ENCODE measurements at regions not wholly inside any gene's neighbourhood (a gene's known extent, or its start where the extent isn't known, plus 50 kb on each side); places are given as distances from the start of the nearest gene placed in this dataset.

DNA sequence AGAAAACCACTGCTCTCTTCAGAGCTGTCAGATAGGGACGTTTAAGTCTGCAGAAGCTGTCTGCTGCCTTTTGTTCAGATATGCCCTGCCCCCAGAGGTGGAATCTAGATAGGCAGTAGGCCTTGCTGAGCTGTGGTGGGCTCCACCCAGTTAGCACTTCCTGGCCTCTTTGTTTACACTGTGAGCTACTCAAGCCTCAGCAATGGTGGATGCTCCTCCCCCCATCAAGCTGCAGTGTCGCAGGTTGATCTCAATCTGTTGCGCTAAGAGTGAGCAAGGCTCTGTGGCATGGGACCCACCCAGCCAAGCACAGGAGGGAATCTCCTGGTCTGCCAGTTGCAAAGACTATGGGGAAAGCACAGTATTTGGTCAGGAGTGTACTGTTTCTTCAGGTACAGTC is 59.2 kb upstream of the ZNF641 start:
- peak; percentile 92 for DNase-seq

DNA sequence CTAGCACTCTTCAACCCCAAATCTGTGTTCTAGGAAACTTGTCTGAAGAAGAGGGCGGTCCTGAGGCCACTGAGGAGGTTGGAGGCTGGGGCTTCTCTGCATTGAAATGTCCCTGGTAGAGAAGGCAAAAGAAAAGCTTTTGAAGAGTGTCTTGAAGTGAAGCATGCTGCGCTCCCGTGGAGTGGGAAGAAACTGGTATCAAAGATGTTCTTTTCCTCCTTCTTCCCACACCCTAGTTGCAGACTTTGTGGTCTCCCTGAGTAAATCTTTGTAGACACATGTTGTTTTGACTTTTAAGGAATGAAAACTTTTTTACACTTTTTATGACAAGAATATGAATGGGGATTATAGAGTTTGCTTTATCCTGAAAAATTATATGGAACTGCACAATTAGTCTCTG is 59.0 kb upstream of the ANP32D start:
- no peak for DNase-seq

DNA sequence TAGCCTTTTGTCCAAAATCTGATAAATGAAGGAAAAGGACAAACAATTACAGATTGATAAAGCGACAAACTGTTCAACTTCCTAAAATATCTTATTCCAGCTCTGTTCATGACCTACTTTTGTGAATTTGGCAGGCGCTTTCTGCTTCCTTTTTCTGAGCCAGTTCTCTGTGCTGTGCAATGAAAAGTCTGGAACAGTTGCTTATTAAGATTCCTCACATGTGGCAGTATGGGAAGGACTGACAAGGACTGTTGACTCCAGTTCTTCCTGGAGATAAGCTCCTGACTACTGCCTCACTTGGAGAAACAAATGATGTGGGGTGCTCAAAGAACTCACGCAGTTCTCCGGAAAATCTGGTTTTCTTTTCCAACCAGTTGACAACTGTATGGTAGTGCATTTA is 58.3 kb upstream of the ANP32D start:
- no peak for DNase-seq

DNA sequence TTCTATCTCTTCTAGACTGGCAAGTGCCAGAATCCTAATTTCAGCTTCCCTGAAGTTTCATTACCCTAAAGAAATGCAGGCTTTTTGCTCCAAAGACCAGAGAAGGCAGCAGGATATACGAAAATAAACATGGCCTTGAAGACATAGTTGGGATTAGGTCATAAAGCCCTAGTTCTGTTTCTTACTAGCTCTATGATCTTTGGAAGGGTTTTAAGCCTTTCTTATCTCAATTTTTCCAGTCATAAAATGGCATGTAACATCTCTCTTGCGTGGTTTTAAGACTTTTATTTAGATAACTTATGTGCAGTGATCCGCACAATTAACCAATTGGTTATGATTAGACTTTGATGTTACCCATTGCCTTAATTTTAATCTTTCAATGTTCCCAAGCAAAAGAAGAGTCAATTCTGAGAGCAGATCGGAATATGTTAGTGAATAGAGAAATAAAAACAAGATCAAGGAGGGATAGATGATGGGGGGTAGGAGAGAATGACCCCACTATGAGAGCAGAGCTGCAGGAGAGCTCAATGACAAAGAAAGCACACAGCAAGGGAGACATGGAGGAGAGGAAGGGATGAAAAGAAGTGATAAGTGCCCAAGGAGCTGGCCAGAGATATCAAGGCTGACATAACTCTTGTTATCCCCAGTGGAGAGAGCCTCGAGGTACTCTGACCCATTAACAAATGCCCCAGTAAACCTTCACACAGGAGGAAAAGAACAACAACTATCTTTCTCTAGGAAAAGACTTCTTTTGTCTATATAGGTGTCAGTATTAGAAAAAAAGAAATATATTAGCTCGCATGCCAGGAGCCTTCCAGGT is 53.0 kb upstream of the ANP32D start:
- DNase-seq, result peak; percentile 39

DNA sequence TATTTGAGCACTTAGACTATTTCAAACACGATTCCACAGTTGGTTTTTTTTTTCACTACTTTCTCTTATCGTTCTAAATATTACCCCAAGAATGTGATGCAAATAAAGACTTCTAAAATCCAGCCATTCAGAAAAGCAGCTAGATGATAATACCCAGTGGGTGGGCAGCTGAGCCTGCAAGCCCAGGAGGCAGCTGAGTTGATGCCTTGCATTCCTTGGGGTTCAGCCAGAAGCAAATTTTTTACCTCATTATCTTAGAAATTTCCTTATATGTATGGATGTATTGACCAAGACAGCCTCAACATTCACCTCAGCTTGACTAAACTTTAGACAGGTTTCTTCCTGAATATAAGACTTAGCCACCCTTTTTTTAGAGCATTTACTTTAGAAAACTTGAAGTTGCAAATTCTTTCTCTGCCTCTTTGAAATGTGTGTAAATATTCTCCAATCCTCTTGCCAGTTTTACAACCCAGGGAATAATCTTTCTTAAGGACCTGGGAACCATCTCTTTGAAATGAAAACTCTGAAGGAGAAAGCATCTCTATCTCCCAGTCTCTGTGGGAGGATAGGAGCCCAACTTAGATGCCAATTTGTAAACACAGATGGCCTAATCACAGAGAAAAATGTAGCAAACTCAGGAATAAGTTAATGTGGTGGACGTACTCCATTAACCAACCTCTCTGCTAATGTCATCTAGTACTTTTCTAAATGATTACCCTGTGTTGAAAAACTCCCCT is 52.2 kb upstream of the ANP32D start:
- DNase-seq, result no peak

DNA sequence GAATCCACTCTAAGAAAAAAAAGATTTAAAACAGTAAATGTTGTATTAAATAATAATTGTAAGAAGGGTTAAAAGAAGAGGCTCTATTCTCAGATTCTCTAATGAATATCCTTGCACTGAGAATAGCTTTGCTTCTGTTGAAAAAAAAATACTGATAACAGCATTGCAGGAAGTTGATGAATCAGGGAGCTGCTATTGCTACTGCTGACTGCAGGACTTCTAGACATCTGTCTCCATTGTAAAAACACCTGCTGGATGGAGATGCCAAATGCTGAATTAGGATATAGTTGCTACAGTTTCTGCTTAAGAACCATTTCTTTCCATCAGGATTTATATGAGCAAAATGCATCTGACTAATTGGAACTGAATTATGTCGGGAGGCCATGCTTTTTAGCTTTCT is 50.3 kb upstream of the ANP32D start:
- peak; percentile 45 for DNase-seq
